Vagina (tissue), 2 donors: ENCODE measurements at regions not wholly inside any gene's neighbourhood (a gene's known extent, or its start where the extent isn't known, plus 50 kb on each side); places are given as distances from the start of the nearest gene placed in this dataset.

ENCODE experiments used
- POLR2AphosphoS5 ChIP-seq, 2 donors: sonication (generic); formaldehyde crosslinking; IDR thresholded peaks; one replicate each; pipeline ENCODE4 v1.9.0; 2017; ENCODE audit warnings: antibody characterized with exemption in 2 of 2, mild to moderate bottlenecking in 2 of 2, low read depth in 1 of 2; ENCODE audit not compliant: insufficient read depth in 1 of 2
- TF ChIP-seq, protein P1 (sequence below), 3 experiments: fragments of 450-650 bp in 2 of 3; fragments of 200-600 bp in 1 of 3; sonication (generic) in 1 of 3; IDR thresholded peaks; one replicate each; pipeline ENCODE4 v1.5.1; 2017 to 2019; ENCODE audit warnings: antibody characterized with exemption in 3 of 3, mild to moderate bottlenecking in 2 of 3, moderate library complexity in 2 of 3

DNA sequence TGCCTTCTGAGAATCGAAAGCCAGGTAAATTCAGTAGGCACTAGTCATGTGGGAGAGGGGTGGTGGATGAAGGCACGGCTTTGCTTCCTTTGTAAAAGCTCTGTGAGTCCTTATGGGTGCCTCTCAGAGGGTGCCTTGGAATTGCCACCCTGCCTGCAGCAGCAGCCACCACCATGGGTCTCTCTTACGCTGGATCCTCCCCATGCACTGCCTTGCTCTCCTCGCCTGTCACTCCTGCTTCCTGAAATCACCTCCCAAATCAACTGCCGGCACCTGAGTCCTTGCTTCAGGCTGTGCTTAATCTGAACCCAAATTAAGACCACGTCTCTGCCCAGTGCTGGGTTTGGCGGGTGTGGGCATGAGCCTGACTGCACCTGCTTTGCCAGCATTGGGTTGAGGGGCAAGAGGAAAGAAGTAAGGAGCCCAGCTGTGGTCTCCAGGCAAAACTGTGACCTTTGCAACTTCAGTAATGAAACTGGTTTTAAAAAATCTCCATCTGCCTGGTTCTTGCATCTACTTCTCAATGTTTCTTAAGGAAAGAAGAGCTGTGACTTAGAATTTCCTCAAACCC is 55.9 kb upstream of the CLMN start:
- TF ChIP-seq, protein P1, sequence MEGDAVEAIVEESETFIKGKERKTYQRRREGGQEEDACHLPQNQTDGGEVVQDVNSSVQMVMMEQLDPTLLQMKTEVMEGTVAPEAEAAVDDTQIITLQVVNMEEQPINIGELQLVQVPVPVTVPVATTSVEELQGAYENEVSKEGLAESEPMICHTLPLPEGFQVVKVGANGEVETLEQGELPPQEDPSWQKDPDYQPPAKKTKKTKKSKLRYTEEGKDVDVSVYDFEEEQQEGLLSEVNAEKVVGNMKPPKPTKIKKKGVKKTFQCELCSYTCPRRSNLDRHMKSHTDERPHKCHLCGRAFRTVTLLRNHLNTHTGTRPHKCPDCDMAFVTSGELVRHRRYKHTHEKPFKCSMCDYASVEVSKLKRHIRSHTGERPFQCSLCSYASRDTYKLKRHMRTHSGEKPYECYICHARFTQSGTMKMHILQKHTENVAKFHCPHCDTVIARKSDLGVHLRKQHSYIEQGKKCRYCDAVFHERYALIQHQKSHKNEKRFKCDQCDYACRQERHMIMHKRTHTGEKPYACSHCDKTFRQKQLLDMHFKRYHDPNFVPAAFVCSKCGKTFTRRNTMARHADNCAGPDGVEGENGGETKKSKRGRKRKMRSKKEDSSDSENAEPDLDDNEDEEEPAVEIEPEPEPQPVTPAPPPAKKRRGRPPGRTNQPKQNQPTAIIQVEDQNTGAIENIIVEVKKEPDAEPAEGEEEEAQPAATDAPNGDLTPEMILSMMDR (IDR thresholded peaks at IDR 0.05): no peak
- no peak for TF ChIP-seq POLR2AphosphoS5 (IDR thresholded peaks at IDR 0.05; ENCODE audit: insufficient read depth in 1 of 2, low read depth in 1 of 2)
